NCI-H1105 treated with DMSO at 0.1 percent for 48 hours (cell line): ENCODE measurements at regions not wholly inside any gene's neighbourhood (a gene's known extent, or its start where the extent isn't known, plus 50 kb on each side); places are given as distances from the start of the nearest gene placed in this dataset.

Experiments used
- DNase-seq: peaks from one replicate; lab custom pipeline; 2025; lab: John Stamatoyannopoulos, UW

- no peak for DNase-seq
Measured at GRCh38 chr12:31867292-31867691, 91.9 kb upstream of the RESF1 start.

- no peak for DNase-seq
Measured at GRCh38 chr12:31866523-31866922, 92.7 kb upstream of the RESF1 start.

- DNase-seq, result no peak
Measured at GRCh38 chr12:31865023-31865422, 94.2 kb upstream of the RESF1 start.

- no peak for DNase-seq
Measured at GRCh38 chr12:31861360-31861759, 97.9 kb upstream of the RESF1 start.

GRCh38 chr12:31860401-31860800, 98.8 kb upstream of the RESF1 start:
- DNase-seq, result no peak

GRCh38 chr12:31859232-31859977, 99.8 kb upstream of the RESF1 start:
- no peak for DNase-seq

GRCh38 chr12:31855427-31855826, 103.8 kb upstream of the RESF1 start:
- DNase-seq, result no peak

- DNase-seq, result no peak
Measured at GRCh38 chr12:31853977-31854376, 105.2 kb upstream of the RESF1 start.

GRCh38 chr12:31853520-31853919, 105.7 kb upstream of the RESF1 start:
- DNase-seq, result no peak

GRCh38 chr12:31850268-31850667, 108.9 kb upstream of the RESF1 start:
- no peak for DNase-seq

- DNase-seq, result no peak
Measured at GRCh38 chr12:31849090-31849687, 110.0 kb upstream of the RESF1 start.

- DNase-seq, result no peak
Measured at GRCh38 chr12:31846405-31846804, 112.8 kb upstream of the RESF1 start.

GRCh38 chr12:31845613-31846322, 113.4 kb upstream of the RESF1 start:
- DNase-seq, result no peak

- no peak for DNase-seq
Measured at GRCh38 chr12:31843398-31844095, 114.7 kb upstream of the AMN1 start.

- DNase-seq, result no peak
Measured at GRCh38 chr12:31837913-31838312, 109.1 kb upstream of the AMN1 start.

- no peak for DNase-seq
Measured at GRCh38 chr12:31835276-31835882, 106.6 kb upstream of the AMN1 start.

- no peak for DNase-seq
Measured at GRCh38 chr12:31834150-31834549, 105.3 kb upstream of the AMN1 start.

GRCh38 chr12:31832740-31833729, 104.2 kb upstream of the AMN1 start:
- DNase-seq, result no peak

- DNase-seq, result no peak
Measured at GRCh38 chr12:31828071-31828470, 99.2 kb upstream of the AMN1 start.

GRCh38 chr12:31822761-31823160, 93.9 kb upstream of the AMN1 start:
- DNase-seq, result no peak

- DNase-seq, result no peak
Measured at GRCh38 chr12:31821484-31821883, 92.7 kb upstream of the AMN1 start.
